ENCODE measurements at regions not wholly inside any gene's neighbourhood (a gene's known extent, or its start where the extent isn't known, plus 50 kb on each side); places are given as distances from the start of the nearest gene placed in this dataset.
A peak's percentile ranks its signal among the peaks of the same experiment; 100 is the strongest.
"Not testable (repeated sequence)": the region's sequence is repeated elsewhere in the genome, so short reads cannot be mapped to it uniquely, and the experiment has no call there.

GRCh38 chr3:90182291-90182976, 1075.0 kb downstream of the EPHA3 start:
- DNase-seq (ENCODE audit: low read depth, low spot score): peak; percentile 63

DNA sequence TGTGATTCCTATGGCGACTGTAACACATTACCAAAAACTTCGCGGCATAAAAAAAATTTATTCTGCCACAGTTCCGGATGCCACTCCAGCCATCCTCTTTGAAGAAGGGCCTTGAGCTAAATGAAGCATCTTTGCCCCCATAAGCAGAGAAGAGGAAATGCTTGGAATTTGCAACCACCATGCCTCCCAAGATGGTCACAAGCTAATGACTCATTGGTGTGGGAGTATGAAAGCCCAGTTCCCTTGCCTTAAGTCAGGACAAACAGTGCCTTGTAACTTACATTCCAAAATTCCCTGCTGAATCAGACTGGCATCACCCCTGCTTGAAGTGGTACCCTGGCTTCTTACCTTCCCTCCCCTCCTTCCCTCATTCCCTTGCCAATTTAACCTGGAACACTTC, 1077.4 kb downstream of the EPHA3 start:
- peak; percentile 14 for DNase-seq (ENCODE audit: low read depth, low spot score)

DNA sequence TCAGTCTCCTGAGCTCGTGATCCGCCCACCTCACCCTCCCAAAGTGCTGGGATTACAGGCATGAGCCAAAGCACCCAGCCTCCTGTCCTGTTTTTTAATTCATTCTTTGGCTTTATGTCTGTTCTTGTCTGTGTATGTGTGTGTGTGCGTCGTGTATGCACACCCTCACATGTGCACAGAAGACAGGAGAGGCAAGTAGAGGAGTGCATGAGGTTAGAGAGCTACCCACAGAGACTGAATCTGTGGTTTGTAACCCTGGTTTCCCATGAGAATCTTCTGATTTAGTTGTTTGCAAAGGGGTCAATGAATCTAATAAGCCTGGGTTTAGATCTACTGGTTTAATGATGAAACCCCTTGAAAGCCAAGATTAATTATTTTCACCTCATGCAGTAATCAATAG, 1090.0 kb downstream of the EPHA3 start:
- DNase-seq (ENCODE audit: low read depth, low spot score): not testable (repeated sequence)

- DNase-seq (ENCODE audit: low read depth, low spot score): not testable (repeated sequence)
These were observed 1095.5 kb downstream of the EPHA3 start for GRCh38 chr3:90202931-90203330.

DNA sequence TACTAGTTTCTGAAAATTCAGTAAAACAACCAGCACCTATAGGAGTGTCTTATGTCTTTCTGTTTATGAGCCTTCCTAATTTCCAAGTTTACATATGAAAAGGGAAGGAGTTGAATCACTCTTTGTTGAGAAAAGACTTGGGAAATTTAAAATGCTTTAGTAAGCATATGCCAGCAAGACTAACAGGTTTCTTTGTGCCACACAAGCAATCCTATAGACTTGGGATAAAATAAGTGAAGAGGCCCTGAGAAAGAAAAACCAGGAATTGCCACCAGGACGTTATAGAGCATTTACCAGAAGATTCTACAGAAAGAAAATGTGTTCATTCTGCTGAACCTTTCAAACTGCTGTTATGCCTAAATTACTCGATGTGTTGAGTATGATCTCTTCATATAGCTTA, 1099.1 kb downstream of the EPHA3 start:
- DNase-seq (ENCODE audit: low read depth, low spot score): not testable (repeated sequence)

- not testable (repeated sequence) for DNase-seq (ENCODE audit: low read depth, low spot score)
These were observed 1100.1 kb downstream of the EPHA3 start for GRCh38 chr3:90207353-90208097.

DNA sequence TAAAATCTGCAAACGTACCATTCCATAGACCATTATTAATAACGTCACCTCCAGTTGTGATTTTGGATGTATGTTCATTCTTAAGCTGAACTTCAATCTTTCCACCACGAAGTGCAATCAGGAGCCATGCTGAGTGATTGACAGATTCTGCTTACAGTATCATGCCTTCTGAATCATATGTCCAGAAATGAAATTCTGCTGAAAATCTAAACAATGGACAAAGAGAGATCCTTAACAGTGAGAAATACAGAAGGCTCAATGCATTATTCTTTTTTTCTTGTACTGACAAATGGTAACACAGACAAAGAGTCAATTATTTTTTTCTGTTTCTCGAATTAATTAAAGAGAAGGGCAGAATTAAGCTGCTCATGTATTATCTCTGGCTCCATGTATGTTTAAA, 1114.5 kb downstream of the EPHA3 start:
- DNase-seq (ENCODE audit: low read depth, low spot score): no peak

GRCh38 chr3:90241481-90241880, 1134.1 kb downstream of the EPHA3 start:
- no peak for DNase-seq (ENCODE audit: low read depth, low spot score)

- no peak for DNase-seq (ENCODE audit: low read depth, low spot score)
These were observed 1145.7 kb downstream of the EPHA3 start for GRCh38 chr3:90253131-90253530.

GRCh38 chr3:90261481-90262433, 1154.3 kb downstream of the EPHA3 start:
- DNase-seq (ENCODE audit: low read depth, low spot score): no peak
